ENCODE measurements at regions not wholly inside any gene's neighbourhood (a gene's known extent, or its start where the extent isn't known, plus 50 kb on each side); places are given as distances from the start of the nearest gene placed in this dataset.

GRCh38 chr13:79831556-79831955, 350.6 kb downstream of the NDFIP2 start:
- no peak for DNase-seq (ENCODE audit: low read depth)
- Histone ChIP-seq H3K4me3 (ENCODE audit: low read depth, low read length) (no peak overlapping the region), H3K27me3 (ENCODE audit: control insufficient read depth, insufficient read depth, low read length) (no peaks in the 10 kb centered on the region), H3K36me3 (ENCODE audit: control insufficient read depth, insufficient read depth, low read length) (no peaks in the 10 kb centered on the region)
- no peak for TF ChIP-seq CTCF (IDR thresholded peaks at IDR 0.05; ENCODE audit: insufficient read depth, low read length, severe bottlenecking)
- no peak for FAIRE-seq

- Histone ChIP-seq H3K4me3 (ENCODE audit: low read depth, low read length) (no peak overlapping the region), H3K36me3 (ENCODE audit: control insufficient read depth, insufficient read depth, low read length) (no peaks in the 10 kb centered on the region), H3K27me3 (ENCODE audit: control insufficient read depth, insufficient read depth, low read length) (no peaks in the 10 kb centered on the region)
- TF ChIP-seq CTCF (IDR thresholded peaks at IDR 0.05; ENCODE audit: insufficient read depth, low read length, severe bottlenecking), result no peak
- no peak for DNase-seq (ENCODE audit: low read depth)
- FAIRE-seq, result no peak
Measured at GRCh38 chr13:79830945-79831344, 350.0 kb downstream of the NDFIP2 start.

- Histone ChIP-seq H3K36me3 (ENCODE audit: control insufficient read depth, insufficient read depth, low read length) (no peaks in the 10 kb centered on the region), H3K4me3 (ENCODE audit: low read depth, low read length) (no peak overlapping the region), H3K27me3 (ENCODE audit: control insufficient read depth, insufficient read depth, low read length) (no peaks in the 10 kb centered on the region)
- no peak for TF ChIP-seq CTCF (IDR thresholded peaks at IDR 0.05; ENCODE audit: insufficient read depth, low read length, severe bottlenecking)
- no peak for DNase-seq (ENCODE audit: low read depth)
- FAIRE-seq, result no peak
Measured at GRCh38 chr13:79830426-79830825, 349.5 kb downstream of the NDFIP2 start.

- no peaks in the 10 kb centered on the region for H3K36me3 ChIP-seq (ENCODE audit: control insufficient read depth, insufficient read depth, low read length)
- FAIRE-seq (no peak), DNase-seq (ENCODE audit: low read depth) (no peak)
- H3K27me3 ChIP-seq (ENCODE audit: control insufficient read depth, insufficient read depth, low read length), result no peaks in the 10 kb centered on the region
- H3K4me3 ChIP-seq (ENCODE audit: low read depth, low read length), result no peak overlapping the region
- no peak for TF ChIP-seq CTCF (IDR thresholded peaks at IDR 0.05; ENCODE audit: insufficient read depth, low read length, severe bottlenecking)
Measured at GRCh38 chr13:79829880-79830279, 348.9 kb downstream of the NDFIP2 start.

- no peak for TF ChIP-seq CTCF (IDR thresholded peaks at IDR 0.05; ENCODE audit: insufficient read depth, low read length, severe bottlenecking)
- DNase-seq (ENCODE audit: low read depth) (no peak), FAIRE-seq (no peak)
- Histone ChIP-seq H3K36me3 (ENCODE audit: control insufficient read depth, insufficient read depth, low read length) (no peaks in the 10 kb centered on the region), H3K27me3 (ENCODE audit: control insufficient read depth, insufficient read depth, low read length) (no peaks in the 10 kb centered on the region), H3K4me3 (ENCODE audit: low read depth, low read length) (no peak overlapping the region)
Measured at GRCh38 chr13:79825959-79826358, 345.0 kb downstream of the NDFIP2 start.

- no peak for DNase-seq (ENCODE audit: low read depth)
Measured at GRCh38 chr13:79815041-79815440, 334.1 kb downstream of the NDFIP2 start.

More at GRCh38 chr13:79815041-79815440, 334.1 kb downstream of the NDFIP2 start:
- H3K27me3 ChIP-seq (ENCODE audit: control insufficient read depth, insufficient read depth, low read length), result no peaks in the 10 kb centered on the region
- no peaks in the 10 kb centered on the region for H3K36me3 ChIP-seq (ENCODE audit: control insufficient read depth, insufficient read depth, low read length)
- no peak for FAIRE-seq
- TF ChIP-seq CTCF (IDR thresholded peaks at IDR 0.05; ENCODE audit: insufficient read depth, low read length, severe bottlenecking), result no peak
- no peak overlapping the region for H3K4me3 ChIP-seq (ENCODE audit: low read depth, low read length)

Measured in bronchial epithelial cell (primary cell).